MM.1S (cell line): ENCODE measurements at regions not wholly inside any gene's neighbourhood (a gene's known extent, or its start where the extent isn't known, plus 50 kb on each side); places are given as distances from the start of the nearest gene placed in this dataset.

Experiments used
- EZH2 ChIP-seq: fragments of 300-600 bp; sonication (generic); optimal IDR thresholded peaks from 2 replicates; pipeline ENCODE3; 2017; ENCODE audit warnings: low read depth, mild to moderate bottlenecking, antibody characterized with exemption, low read length, mixed read lengths
- EZH2phosphoT487 ChIP-seq: fragments of 300-600 bp; sonication (generic); IDR thresholded peaks from 2 replicates; pipeline ENCODE4 v1.6.1; 2018; ENCODE audit warnings: antibody characterized with exemption, low read length
- TF ChIP-seq, protein P1 (sequence below): fragments of 300-600 bp; sonication (generic); IDR thresholded peaks from 2 replicates; pipeline ENCODE4 v1.5.1; 2016; ENCODE audit warnings: antibody characterized with exemption, low read length, mixed read lengths

GRCh38 chr6:133704371-133704770 lies 184.5 kb upstream of the TCF21 start:
- TF ChIP-seq, protein P1, sequence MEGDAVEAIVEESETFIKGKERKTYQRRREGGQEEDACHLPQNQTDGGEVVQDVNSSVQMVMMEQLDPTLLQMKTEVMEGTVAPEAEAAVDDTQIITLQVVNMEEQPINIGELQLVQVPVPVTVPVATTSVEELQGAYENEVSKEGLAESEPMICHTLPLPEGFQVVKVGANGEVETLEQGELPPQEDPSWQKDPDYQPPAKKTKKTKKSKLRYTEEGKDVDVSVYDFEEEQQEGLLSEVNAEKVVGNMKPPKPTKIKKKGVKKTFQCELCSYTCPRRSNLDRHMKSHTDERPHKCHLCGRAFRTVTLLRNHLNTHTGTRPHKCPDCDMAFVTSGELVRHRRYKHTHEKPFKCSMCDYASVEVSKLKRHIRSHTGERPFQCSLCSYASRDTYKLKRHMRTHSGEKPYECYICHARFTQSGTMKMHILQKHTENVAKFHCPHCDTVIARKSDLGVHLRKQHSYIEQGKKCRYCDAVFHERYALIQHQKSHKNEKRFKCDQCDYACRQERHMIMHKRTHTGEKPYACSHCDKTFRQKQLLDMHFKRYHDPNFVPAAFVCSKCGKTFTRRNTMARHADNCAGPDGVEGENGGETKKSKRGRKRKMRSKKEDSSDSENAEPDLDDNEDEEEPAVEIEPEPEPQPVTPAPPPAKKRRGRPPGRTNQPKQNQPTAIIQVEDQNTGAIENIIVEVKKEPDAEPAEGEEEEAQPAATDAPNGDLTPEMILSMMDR: no peak
- TF ChIP-seq EZH2phosphoT487 (no peak), EZH2 (no peak)
